ENCODE measurements at regions not wholly inside any gene's neighbourhood (a gene's known extent, or its start where the extent isn't known, plus 50 kb on each side); places are given as distances from the start of the nearest gene placed in this dataset.

DNA sequence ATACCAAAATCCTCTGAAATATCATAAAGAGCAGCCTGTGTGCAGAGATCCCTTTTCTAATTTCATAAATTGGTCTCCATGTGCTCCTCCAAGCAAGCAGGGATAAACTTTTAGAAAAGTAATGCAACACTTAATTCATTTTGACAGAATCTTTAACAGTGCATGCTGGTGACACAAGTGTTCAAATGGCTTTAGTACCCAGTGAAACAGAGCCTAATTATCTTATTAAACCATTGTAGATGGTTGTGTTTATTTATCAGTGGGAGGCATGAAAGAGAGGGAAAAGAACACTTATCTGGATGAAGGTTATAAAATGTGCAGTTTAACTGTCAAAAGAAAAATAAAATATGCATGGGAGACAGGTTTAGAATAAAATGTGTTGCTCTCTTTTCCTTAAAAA, 945.0 kb upstream of the PCDH20 start:
- H3K27me3 ChIP-seq (ENCODE audit: control insufficient read depth, insufficient read depth, low read length): no peaks in the 10 kb centered on the region
- TF ChIP-seq, protein P1, sequence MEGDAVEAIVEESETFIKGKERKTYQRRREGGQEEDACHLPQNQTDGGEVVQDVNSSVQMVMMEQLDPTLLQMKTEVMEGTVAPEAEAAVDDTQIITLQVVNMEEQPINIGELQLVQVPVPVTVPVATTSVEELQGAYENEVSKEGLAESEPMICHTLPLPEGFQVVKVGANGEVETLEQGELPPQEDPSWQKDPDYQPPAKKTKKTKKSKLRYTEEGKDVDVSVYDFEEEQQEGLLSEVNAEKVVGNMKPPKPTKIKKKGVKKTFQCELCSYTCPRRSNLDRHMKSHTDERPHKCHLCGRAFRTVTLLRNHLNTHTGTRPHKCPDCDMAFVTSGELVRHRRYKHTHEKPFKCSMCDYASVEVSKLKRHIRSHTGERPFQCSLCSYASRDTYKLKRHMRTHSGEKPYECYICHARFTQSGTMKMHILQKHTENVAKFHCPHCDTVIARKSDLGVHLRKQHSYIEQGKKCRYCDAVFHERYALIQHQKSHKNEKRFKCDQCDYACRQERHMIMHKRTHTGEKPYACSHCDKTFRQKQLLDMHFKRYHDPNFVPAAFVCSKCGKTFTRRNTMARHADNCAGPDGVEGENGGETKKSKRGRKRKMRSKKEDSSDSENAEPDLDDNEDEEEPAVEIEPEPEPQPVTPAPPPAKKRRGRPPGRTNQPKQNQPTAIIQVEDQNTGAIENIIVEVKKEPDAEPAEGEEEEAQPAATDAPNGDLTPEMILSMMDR (IDR thresholded peaks at IDR 0.05; ENCODE audit: insufficient read depth, low read length, severe bottlenecking): no peak
- no peaks in the 10 kb centered on the region for H3K36me3 ChIP-seq (ENCODE audit: control insufficient read depth, insufficient read depth, low read length)
- DNase-seq (ENCODE audit: low read depth): no peak
- no peak for FAIRE-seq
- H3K4me3 ChIP-seq (ENCODE audit: low read depth, low read length): no peak overlapping the region

DNA sequence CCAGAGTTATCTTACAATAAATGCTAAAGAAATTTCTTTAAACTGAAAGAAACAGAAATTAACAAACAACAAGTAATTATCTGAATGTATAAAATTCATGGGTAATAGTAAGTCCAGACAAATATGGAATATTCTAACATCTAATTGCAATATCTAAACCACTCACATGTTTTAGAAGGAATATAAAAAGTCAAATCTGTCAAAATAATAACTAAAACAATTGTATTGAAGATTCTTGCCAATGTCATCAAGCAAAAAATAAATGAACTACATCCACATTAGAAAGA, 942.9 kb upstream of the PCDH20 start:
- DNase-seq (ENCODE audit: low read depth): no peak
- TF ChIP-seq, protein P1 (IDR thresholded peaks at IDR 0.05; ENCODE audit: insufficient read depth, low read length, severe bottlenecking): no peak
- no peak overlapping the region for H3K4me3 ChIP-seq (ENCODE audit: low read depth, low read length)
- no peak for FAIRE-seq
- H3K27me3 ChIP-seq (ENCODE audit: control insufficient read depth, insufficient read depth, low read length): no peaks in the 10 kb centered on the region
- H3K36me3 ChIP-seq (ENCODE audit: control insufficient read depth, insufficient read depth, low read length): no peaks in the 10 kb centered on the region

DNA sequence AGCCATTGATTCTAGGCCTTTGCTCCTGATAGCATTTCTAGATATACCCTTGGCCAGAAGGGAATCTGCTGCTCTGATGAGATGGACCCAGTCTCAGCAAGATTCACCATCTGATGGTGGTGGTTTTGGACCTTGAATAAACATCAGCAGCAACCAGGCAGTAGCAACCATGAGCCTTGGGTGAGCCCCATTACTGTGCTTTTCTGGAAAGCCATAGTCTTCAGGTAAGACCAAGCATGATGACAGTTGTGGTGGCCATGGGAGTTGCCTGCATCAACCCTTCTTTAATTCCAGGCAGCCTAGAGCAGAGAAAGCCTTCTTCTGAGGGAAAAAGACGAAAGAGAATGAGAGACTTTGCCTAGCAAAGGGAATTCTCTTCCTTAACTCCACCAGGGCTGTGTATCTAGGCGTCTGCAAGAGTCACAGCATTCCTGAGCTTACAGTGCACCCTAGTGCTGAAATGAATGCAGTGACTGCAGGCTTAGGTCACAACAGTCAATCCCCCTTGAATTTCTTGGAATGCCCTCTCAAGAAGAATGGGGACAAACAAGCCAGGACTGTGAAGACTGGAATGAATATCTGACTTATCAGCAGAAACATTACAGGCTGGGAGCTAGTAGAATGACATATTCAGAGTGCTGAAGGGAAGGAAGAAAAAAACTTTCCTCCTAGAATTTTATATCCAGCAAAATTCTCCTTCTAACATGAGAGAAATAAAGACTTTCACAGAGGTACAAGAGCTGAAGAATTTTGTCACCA, 942.4 kb upstream of the PCDH20 start:
- no peaks in the 10 kb centered on the region for H3K36me3 ChIP-seq (ENCODE audit: control insufficient read depth, insufficient read depth, low read length)
- no peak overlapping the region for H3K4me3 ChIP-seq (ENCODE audit: low read depth, low read length)
- H3K27me3 ChIP-seq (ENCODE audit: control insufficient read depth, insufficient read depth, low read length): no peaks in the 10 kb centered on the region
- DNase-seq (ENCODE audit: low read depth): peak; percentile 43
- TF ChIP-seq, protein P1 (IDR thresholded peaks at IDR 0.05; ENCODE audit: insufficient read depth, low read length, severe bottlenecking): peak; percentile 45
- no peak for FAIRE-seq

DNA sequence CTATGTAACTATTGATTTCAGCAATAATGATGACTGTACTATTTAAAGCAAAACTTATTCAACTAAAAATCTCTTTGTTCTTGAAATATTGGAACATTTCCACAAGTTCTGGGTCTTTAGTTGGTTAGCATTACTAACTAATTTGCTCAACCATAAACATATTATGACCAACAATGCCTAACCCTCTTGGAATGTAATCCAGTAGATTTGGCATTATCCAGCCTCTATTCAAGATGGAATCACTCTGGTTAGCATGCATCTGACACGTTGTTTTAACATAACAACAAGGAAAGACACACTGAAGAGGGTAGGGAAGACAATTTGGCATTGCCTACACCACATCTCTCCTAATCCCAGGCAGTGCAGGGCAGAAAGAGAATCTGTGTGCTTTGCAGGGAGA, 941.3 kb upstream of the PCDH20 start:
- H3K27me3 ChIP-seq (ENCODE audit: control insufficient read depth, insufficient read depth, low read length): no peaks in the 10 kb centered on the region
- DNase-seq (ENCODE audit: low read depth) (no peak), FAIRE-seq (no peak)
- TF ChIP-seq, protein P1 (IDR thresholded peaks at IDR 0.05; ENCODE audit: insufficient read depth, low read length, severe bottlenecking): no peak
- H3K36me3 ChIP-seq (ENCODE audit: control insufficient read depth, insufficient read depth, low read length): no peaks in the 10 kb centered on the region
- H3K4me3 ChIP-seq (ENCODE audit: low read depth, low read length): no peak overlapping the region

DNA sequence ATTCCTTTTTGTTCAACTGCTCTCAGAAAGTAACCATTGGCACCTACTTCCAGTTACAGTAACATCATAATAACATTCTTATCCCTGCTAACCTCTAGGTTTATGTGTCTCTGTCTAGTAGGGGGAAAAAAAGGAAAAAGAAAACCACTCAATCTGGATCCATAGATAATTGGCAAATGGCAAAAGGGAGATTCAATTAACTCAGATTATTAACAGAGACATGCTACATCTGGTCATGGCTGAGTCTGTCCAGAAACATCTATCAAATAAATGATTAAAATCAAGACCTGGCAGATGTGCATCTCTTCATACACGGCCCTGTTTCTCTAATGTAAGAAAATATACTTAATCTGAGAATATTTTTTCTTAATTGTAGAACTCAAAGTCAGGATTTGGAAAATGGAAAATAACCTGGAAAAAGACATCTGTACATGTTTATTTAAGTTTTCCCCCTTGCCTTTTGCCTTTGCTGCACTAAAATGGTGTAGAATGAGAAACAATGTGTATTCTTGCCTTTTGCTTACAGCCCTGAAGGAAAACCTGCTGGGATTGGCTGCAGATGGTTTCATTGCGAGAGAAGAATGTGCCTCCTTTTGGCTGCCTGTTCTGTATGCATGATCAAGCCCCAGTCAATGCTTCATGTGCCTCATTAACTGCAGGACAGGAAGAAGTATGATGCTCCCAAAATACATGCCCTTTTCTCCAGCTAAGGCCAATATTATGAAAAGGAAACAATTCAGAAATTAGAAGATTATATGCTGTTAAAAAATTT, 921.6 kb upstream of the PCDH20 start:
- Histone ChIP-seq H3K27me3 (ENCODE audit: control insufficient read depth, insufficient read depth, low read length) (no peaks in the 10 kb centered on the region), H3K4me3 (ENCODE audit: low read depth, low read length) (no peak overlapping the region), H3K36me3 (ENCODE audit: control insufficient read depth, insufficient read depth, low read length) (no peaks in the 10 kb centered on the region)
- DNase-seq (ENCODE audit: low read depth) (no peak), FAIRE-seq (no peak)
- TF ChIP-seq, protein P1 (IDR thresholded peaks at IDR 0.05; ENCODE audit: insufficient read depth, low read length, severe bottlenecking): no peak
